COLO668 (cell line): ENCODE measurements at regions not wholly inside any gene's neighbourhood (a gene's known extent, or its start where the extent isn't known, plus 50 kb on each side); places are given as distances from the start of the nearest gene placed in this dataset.

Source experiments
- DNase-seq: peaks from one replicate; lab custom pipeline; 2025; ENCODE audit not compliant: unreplicated experiment; lab: John Stamatoyannopoulos, UW

DNA sequence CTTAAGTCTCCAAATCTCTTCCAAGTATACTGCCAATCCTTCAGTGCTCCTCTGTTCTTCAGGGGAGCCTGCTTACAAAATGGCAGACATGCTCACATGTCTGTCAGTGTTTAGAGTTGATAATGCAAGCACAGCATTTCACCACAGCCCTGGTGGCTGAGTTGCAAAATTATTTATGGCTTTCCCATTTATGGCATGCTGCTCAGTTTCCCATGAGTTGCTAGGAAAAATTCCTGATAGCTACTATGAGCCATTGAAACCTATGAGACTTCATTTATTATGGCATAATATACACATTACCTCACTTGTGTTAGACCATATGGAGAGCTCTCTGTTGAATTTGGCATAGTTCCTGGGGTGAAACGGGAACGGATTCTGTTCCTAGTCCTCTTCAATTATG is 448.7 kb upstream of the TCF4 start:
- no peak for DNase-seq

GRCh38 chr18:56035546-56035945 is 447.6 kb upstream of the TCF4 start:
- DNase-seq, result no peak

GRCh38 chr18:56034949-56035348 is 447.0 kb upstream of the TCF4 start:
- DNase-seq, result no peak

DNA sequence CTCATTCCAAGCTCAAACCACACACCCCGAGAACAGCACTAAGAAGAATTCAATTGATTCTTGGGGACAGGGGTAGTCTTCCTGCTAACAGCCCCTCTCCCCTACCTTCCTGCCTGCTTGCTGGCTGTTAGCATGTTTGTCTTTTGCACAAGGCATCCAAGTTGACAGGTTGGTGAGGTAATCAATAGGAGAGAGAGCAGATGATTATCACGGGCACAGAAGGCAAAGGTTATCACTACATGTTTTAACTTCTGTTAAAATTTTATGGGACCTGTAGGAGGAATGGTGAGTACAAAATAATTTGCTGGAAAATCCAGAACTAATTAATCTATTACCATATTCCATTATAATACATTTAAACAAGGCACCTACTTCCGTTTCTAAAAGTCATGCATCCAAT is 442.1 kb upstream of the TCF4 start:
- DNase-seq, result no peak

DNA sequence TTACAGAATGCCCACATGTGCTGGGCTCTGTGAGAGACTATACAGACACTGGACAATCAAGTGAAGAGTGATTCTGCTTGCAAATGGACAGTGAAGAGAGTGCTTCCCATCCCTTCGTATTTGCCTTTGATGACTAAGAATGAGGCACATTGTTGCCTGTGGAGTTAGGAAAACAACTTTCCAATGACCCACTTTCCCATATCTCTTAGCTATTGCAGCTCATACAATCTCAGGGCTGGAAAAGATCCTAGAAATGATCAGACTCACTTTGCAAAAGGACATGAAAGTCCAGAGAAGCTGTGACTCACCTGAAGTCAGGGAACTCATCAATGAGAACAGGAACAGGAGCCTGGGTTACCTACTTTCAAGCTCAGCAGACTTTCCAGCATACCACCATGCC is 440.5 kb upstream of the TCF4 start:
- DNase-seq, result no peak

DNA sequence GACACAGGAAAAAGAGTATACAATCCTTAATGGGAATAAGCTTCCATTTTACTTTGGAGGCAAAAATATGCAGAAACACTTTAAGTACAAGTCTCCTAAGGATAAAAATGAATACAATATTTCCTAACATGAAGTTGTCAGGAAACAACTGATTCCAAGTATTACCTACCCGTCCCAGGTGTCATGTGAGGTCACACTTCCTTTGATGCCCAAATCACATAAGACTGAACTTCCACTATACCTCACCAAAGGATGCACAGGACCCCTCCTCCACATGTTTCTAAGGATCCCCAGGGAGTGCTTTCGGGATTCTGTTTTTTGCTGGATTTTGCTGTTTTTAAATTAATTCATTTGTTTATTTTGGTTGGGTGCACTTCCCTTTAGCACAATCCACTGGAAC is 438.5 kb upstream of the TCF4 start:
- no peak for DNase-seq

DNA sequence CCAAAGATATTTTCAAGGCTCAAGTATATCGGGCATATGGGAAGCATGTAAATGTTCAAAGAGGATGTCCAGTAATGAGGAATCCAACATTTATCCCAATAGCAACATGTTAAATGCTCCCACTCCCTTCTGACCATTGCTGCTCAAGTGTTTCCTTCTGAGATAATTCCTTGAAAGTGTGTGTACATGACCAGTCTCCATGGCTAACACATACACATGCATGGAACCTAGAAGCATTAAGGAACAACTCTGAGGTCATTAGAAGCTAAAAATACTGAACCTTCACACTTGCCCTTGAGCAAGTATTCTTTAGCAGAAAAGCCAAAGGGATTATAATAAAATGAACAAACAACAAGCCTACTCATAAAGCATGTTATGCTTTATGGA is 433.8 kb upstream of the TCF4 start:
- DNase-seq, result no peak

DNA sequence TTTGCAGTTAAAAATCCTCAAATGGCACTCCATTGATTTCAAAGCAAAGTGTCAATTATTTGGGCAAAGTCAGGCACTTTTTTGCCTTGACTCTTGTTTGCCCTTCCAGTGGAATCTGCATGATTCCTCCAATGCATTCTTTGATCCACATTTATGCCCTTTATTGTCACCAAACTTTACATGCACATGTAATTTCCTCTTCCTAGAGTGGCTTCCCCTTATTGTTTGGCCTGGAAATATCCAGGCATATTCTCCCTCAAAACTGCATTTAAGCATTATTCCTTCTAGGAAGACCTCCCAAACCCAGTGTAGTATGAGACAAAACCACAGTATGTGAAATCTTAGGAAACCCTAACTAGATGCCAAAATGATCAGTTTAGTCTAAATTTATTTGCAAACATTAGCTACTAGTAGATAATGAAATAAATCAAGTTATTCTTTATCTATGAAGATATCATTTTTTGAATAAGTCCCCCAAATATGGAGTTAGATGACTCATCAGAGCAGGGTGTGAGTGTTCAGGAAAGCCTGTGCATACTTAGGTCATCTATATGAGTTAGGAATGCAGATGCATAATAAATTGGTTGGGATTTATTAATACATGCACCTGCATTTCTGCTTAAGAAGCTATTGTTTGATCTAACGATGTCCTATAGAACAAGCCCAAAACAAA is 433.3 kb upstream of the TCF4 start:
- DNase-seq, result no peak

DNA sequence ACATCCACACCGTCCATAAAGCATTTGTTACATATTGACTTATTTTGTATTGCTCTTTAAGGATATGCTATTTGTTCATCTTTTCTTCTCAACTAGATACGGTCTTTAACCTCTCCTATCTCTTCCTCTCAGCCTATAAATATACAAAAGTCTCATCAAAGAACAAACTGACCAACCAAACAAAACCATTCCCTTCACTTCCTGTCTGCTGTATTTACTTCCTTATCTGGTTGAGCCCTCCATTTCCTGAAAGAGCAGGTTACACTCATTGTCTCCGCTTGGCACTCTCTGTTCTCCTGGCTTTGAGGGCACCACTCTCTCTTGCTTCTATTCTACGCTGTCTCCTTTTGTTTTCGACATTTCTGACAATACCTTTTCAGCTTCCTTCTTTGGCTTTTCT is 431.9 kb upstream of the TCF4 start:
- DNase-seq, result no peak

DNA sequence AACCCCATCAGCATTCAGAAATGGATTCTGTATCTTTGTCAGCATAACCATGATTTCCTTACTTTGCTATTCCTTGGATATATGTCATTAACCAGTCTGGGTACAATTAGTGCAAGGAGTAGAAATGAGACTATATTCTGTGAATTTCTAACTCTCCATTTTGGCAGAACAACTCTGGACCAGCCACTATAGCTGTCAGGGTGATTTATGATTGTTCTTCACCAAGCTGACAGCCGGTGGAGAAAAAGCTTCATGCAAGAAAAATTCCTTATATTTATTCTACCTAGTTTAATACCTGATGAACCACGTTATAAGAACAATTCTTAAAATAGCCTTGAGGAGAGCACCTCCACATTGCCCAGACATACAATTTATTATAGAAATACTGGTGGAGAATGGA is 431.2 kb upstream of the TCF4 start:
- no peak for DNase-seq

DNA sequence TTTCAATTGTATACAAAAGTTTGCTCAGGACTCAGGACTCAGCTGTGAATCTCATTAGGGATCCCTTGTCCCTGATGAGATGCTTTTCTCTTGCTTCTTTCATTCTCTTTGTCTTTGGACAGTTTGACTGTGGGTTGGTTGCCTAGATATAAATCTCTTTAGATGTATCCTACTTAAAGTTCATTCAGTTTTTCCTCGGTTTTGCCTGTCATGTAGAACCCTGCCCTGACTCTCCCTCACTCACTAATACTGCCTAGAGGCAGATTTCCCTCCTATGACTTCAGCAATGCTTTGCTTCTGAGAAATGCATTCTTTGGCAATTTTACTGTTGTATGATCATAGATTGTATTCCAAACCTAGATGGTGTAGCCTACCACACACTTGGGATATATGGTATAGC is 421.4 kb upstream of the TCF4 start:
- DNase-seq, result no peak

GRCh38 chr18:56003720-56004088 is 415.7 kb upstream of the TCF4 start:
- DNase-seq, result no peak

- no peak for DNase-seq
Measured at GRCh38 chr18:56003009-56003719, 415.2 kb upstream of the TCF4 start.

- no peak for DNase-seq
Measured at GRCh38 chr18:56001576-56001975, 413.6 kb upstream of the TCF4 start.

DNA sequence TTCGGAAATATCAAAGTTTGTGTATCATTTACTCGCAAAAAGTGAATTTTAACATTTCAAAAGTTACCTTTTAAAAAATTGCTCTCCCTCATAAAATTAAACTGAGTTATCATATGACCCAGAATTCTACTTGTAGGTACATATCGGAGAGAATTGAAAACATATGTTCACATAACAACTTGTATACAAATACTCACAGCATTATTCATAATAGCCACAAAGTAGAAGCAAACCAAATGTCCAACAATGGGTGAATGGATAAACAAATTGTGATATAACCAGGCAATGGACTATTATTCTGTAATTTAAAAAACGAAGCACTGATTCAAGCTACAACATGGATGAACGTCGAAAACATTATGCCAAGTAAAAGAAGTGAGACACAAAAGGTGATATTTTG is 412.0 kb upstream of the TCF4 start:
- DNase-seq, result no peak

DNA sequence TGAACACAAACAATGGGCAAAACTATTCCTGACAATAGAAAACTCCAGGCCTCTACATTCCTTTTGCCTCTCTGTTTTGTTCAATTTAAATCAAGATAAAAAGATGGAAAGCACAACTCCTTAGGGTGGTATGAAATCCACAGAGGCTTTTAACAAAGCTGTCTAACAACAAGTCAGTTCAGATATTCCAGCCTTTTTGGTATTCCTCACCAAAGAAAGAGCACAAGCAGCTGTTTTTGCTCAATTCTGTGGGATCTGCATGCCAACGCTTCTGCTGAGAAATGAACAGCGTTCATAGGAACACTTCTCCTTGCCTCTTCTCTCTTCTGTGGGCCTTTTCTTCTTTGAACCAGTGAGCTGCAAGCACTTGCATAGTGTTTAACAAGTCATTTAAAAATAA is 411.6 kb upstream of the TCF4 start:
- DNase-seq, result no peak

GRCh38 chr18:55998801-55999385 is 410.9 kb upstream of the TCF4 start:
- DNase-seq, result no peak

DNA sequence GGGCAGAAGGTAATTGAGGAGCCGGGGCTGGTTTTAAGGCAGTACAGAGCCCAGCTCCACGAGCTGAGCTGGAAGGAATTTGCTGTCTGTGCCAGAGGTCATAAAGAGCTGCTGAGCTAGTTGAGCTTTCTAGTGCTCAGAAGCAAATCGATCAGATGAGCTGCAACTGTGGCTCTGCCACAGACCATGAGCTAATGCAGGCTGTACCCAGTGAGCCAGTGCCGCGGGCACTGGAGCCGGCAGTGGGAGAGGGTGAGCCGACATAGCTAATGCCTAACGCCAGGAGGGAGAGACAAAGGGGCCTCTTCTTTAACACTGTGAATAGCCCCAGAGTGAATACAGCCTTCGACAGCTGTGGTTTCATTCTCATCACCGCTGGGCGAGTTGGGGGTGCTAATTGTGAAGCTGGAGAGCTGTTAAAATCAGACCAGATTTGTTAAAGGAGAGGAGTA is 410.1 kb upstream of the TCF4 start:
- DNase-seq, result no peak

- no peak for DNase-seq
Measured at GRCh38 chr18:55997151-55997561, 409.2 kb upstream of the TCF4 start.

DNA sequence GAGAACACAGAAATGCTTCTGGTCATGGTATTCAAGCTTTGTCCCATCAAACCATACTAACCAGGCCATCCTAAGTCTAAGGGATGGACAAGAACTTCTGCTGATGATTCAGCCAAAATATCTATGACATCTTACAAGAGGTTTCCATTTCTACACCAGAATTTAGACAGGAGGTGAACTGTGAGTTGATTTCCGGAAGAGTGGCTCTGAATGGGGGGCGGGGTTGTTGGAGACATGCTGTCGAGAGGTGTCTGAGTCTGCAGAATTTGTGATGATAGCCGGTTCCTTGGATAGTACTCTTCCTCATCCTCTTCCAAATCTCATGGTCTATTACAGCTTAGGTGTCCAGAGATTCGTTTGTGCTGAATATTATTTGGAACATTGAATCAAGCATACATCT is 408.7 kb upstream of the TCF4 start:
- DNase-seq, result no peak

GRCh38 chr18:55990186-55990585 is 402.2 kb upstream of the TCF4 start:
- no peak for DNase-seq

DNA sequence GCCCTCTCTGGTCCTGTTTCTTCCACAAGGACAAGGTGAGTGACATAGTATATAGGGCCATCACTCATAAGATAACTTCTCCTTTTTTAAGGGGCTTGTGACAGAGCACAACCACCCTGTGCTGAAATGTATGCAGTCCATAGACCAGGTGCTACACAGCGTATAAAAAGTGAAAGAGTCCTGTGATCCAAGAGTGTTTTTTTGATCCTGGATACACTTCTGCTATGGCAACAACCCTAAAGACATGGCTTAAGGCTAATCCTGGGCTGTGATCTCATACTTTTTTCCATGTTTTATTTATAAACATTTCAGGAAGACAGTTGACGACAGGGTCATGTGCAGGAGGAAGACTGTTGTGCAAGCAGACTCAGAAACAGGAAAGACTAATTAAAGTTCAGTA is 400.5 kb upstream of the TCF4 start:
- DNase-seq, result no peak

DNA sequence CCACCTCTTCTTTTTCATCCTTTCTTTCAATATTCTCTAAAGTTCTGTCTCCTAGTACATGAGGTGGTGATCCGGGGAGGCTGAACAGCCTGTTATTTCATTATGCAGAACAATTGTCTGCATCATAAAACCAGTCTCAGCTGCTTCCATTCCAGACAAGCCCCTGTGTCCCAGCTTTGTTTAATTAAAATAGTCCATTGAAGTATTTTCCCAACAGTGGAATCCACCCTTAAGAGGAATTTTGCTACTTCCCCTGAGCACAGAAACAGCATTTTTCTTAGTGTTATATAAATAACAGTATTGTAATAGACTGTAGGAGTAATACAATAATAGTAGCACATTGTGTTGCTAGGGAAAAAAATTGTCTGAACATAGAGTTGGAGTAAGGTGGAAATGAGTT is 395.4 kb upstream of the TCF4 start:
- DNase-seq, result no peak
